GM04504 (cell line): ENCODE measurements at regions not wholly inside any gene's neighbourhood (a gene's known extent, or its start where the extent isn't known, plus 50 kb on each side); places are given as distances from the start of the nearest gene placed in this dataset.

Experiments used
- DNase-seq: peaks from one replicate; pipeline ENCODE4 v3.0.0-alpha.2; 2012; ENCODE audit warnings: low read depth

- no peak for DNase-seq
Observed at GRCh38 chr13:85462792-85463425, 336.3 kb downstream of the SLITRK6 start.

GRCh38 chr13:85461621-85462020, 337.6 kb downstream of the SLITRK6 start:
- no peak for DNase-seq

- DNase-seq: no peak
Observed at GRCh38 chr13:85445534-85445933, 353.7 kb downstream of the SLITRK6 start.

GRCh38 chr13:85441975-85442374, 357.2 kb downstream of the SLITRK6 start:
- no peak for DNase-seq

GRCh38 chr13:85441364-85441763, 357.9 kb downstream of the SLITRK6 start:
- DNase-seq: no peak

GRCh38 chr13:85436029-85436428, 363.2 kb downstream of the SLITRK6 start:
- no peak for DNase-seq

- no peak for DNase-seq
Observed at GRCh38 chr13:85434927-85435326, 364.3 kb downstream of the SLITRK6 start.

- no peak for DNase-seq
Observed at GRCh38 chr13:85432881-85433280, 366.3 kb downstream of the SLITRK6 start.

- DNase-seq: no peak
Observed at GRCh38 chr13:85431720-85432119, 367.5 kb downstream of the SLITRK6 start.

- no peak for DNase-seq
Observed at GRCh38 chr13:85430216-85430794, 368.9 kb downstream of the SLITRK6 start.

GRCh38 chr13:85427416-85427815, 371.8 kb downstream of the SLITRK6 start:
- no peak for DNase-seq

GRCh38 chr13:85420136-85420535, 379.1 kb downstream of the SLITRK6 start:
- DNase-seq: no peak

GRCh38 chr13:85419611-85420010, 379.6 kb downstream of the SLITRK6 start:
- no peak for DNase-seq

- DNase-seq: no peak
Observed at GRCh38 chr13:85417807-85418206, 381.4 kb downstream of the SLITRK6 start.

- no peak for DNase-seq
Observed at GRCh38 chr13:85413664-85414063, 385.6 kb downstream of the SLITRK6 start.

GRCh38 chr13:85412448-85412847, 386.8 kb downstream of the SLITRK6 start:
- DNase-seq: no peak

GRCh38 chr13:85411591-85411990, 387.6 kb downstream of the SLITRK6 start:
- peak; percentile 4 for DNase-seq

GRCh38 chr13:85408415-85408814, 390.8 kb downstream of the SLITRK6 start:
- no peak for DNase-seq

- DNase-seq: no peak
Observed at GRCh38 chr13:85406269-85406975, 392.8 kb downstream of the SLITRK6 start.

- no peak for DNase-seq
Observed at GRCh38 chr13:85405316-85405897, 393.8 kb downstream of the SLITRK6 start.

- DNase-seq: no peak
Observed at GRCh38 chr13:85386424-85386823, 412.8 kb downstream of the SLITRK6 start.

GRCh38 chr13:85383291-85383690, 415.9 kb downstream of the SLITRK6 start:
- DNase-seq: no peak

GRCh38 chr13:85381082-85381481, 418.1 kb downstream of the SLITRK6 start:
- DNase-seq: no peak
